AG09309 (cell line): ENCODE measurements at regions not wholly inside any gene's neighbourhood (a gene's known extent, or its start where the extent isn't known, plus 50 kb on each side); places are given as distances from the start of the nearest gene placed in this dataset.

Experiments used
- DNase-seq: peaks from one replicate; pipeline ENCODE4 v3.0.0-alpha.2; 2010; ENCODE audit warnings: low read depth
- H3K4me3 ChIP-seq: 2 replicates; pipeline ENCODE4 v1.5.1; 2011; ENCODE audit warnings: mild to moderate bottlenecking, low read depth, low read length, moderate library complexity; ENCODE audit not compliant: control insufficient read depth
- TF ChIP-seq, protein P1 (sequence below): IDR thresholded peaks from 2 replicates; pipeline ENCODE4 v1.5.1; 2011; ENCODE audit warnings: mild to moderate bottlenecking, low read depth, low read length, inconsistent platforms; ENCODE audit not compliant: insufficient read depth, control insufficient read depth; ENCODE audit errors: missing control alignments

DNA sequence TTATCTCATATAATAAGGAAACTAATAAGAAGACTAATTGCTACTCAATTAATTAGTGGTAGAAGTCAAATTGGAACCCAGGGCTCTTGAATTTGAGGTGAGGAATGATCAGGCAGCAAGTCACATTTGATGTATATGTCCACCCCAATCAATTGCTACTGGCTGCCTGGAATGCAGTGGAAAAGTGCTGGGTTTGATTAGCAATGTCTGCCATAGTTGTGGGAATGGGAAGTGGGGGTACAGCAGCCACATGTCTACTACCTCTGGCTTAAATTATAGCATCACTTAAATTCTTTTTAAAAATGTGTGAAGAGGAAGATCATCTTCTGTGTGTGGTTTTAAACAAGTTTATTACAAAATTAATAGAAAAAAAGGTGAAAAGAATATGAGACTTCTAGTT is 50.8 kb upstream of the NAV2 start:
- DNase-seq = no peak
- TF ChIP-seq, protein P1, sequence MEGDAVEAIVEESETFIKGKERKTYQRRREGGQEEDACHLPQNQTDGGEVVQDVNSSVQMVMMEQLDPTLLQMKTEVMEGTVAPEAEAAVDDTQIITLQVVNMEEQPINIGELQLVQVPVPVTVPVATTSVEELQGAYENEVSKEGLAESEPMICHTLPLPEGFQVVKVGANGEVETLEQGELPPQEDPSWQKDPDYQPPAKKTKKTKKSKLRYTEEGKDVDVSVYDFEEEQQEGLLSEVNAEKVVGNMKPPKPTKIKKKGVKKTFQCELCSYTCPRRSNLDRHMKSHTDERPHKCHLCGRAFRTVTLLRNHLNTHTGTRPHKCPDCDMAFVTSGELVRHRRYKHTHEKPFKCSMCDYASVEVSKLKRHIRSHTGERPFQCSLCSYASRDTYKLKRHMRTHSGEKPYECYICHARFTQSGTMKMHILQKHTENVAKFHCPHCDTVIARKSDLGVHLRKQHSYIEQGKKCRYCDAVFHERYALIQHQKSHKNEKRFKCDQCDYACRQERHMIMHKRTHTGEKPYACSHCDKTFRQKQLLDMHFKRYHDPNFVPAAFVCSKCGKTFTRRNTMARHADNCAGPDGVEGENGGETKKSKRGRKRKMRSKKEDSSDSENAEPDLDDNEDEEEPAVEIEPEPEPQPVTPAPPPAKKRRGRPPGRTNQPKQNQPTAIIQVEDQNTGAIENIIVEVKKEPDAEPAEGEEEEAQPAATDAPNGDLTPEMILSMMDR = no peak
- no peak overlapping the region for H3K4me3 ChIP-seq

DNA sequence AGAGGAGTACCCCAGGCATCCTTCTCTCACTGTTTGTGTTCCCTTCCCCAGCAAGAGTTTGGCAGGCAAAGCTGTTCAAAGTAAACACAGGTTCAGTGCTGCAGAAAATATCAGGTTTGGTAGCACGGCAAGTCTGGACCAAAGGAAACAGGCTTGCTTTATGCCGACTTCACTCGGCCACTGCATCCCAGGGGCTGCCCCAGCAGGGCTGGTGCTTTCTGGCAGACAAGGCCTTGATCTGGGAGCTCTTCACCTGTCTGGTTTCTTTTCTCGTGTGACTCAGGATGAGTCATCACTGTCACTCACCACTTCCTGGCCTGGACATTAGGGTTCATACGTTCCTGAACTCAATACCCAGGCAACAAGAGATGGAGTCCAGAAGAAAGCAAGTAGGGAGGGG is 52.6 kb upstream of the NAV2 start:
- DNase-seq = no peak
- TF ChIP-seq, protein P1 = no peak
- H3K4me3 ChIP-seq = no peak overlapping the region

DNA sequence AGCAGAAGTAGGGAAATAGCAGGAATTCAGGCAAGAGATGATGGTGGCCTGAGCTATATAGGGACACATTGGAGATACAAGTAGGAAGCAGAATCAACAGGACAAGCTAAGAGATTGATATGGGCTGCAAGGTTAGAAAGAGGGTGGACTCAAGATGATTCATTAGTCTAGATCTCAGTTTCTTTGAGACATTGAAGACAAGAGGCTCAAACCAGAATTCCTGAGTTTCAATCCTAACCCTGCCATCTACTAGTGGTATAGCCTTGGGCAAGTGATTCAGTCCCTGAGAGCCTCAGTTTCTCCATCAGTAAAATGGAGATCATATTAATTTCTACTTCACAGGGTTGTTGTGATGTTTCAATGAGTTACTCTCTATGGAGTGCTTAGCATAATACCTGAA is 53.1 kb upstream of the NAV2 start:
- DNase-seq = no peak
- TF ChIP-seq, protein P1 = no peak
- no peak overlapping the region for H3K4me3 ChIP-seq

DNA sequence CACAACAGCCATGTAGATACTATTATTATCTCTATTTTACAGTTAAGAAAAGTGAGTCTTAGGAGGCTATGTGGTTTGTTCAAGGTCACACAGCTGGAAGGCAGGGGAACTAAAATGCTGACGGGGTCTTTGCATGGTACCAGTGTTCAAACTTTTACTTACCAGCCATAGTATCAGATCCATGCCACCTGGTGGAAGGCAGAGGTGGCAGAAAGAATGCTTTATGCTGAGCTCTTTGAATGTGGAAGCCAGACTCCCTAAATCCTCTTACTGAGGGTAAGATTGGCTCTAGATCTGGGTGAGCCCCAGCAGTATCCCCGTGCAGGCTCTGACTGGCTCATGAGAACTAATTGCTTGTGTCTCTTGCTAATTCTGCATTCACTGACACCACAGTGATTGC is 54.3 kb upstream of the NAV2 start:
- no peak for DNase-seq
- H3K4me3 ChIP-seq = no peak overlapping the region
- TF ChIP-seq, protein P1 = no peak

DNA sequence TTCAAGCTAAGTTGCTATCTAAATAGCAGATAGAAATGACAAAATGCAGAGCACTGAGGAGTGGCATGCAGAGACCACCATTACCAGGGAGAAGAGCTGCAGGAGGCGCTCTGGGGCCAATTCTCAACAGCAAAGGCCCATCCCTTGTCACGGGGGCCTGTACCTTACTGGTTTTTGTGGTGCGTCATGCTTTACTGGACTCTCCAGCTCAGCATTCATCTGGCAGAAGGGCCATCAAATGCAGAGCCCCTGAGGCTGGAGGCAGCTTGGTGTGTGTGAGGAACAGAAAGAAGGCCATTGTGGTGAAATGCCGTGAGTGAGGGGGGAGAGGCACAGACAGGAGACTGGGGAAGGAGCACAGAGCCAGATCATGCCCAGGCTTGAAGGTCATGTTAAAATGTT is 56.5 kb upstream of the NAV2 start:
- TF ChIP-seq, protein P1 = no peak
- H3K4me3 ChIP-seq = no peak overlapping the region
- no peak for DNase-seq

DNA sequence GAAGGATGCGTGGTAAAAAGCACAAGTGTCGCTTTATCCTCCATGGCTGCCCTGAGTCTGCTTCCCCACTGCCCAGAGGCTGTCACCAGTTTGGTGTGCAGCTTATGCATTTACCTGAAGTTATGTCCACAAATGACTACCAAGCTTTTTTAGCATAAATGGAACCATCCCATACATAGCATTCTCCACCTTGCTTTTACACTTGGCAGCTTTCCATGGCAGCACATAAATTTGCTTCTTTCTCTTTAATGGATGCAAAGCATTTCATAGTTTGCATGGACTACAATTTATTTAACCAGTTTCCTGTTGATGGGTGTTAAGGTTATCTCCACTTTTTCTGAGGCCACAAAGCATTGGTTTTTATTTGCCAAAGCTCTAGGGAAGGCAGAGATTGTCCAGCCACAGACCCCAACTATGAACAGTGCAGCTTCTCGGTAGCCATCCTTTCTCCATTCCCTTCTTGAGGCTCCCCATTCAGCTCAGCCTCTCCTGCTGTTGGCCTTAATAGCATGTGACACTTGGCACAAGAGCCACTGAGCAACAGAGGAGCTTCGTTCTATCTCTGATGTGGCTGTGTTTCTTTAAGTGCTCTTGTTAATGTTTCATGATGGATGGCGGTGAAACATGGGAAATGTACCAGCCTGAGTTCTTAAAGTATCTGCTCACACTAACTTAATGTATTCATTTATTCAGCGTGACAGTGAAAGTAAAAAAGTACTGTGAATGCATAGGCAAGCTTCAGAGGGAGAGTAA is 59.8 kb upstream of the NAV2 start:
- no peak for DNase-seq
- TF ChIP-seq, protein P1 = no peak
- no peak overlapping the region for H3K4me3 ChIP-seq
